ENCODE measurements at regions not wholly inside any gene's neighbourhood (a gene's known extent, or its start where the extent isn't known, plus 50 kb on each side); places are given as distances from the start of the nearest gene placed in this dataset.
A peak's percentile ranks its signal among the peaks of the same experiment; 100 is the strongest.

GRCh38 chr12:78390920-78391319 is 473.7 kb upstream of the SYT1 start:
- CTCF ChIA-PET, result no interaction called here
- Histone ChIP-seq H3K9me2 (replicated peaks; ENCODE audit: low read length) (no peaks in the 10 kb centered on the region), H4K20me1 (ENCODE audit: low read length) (no peaks in the 10 kb centered on the region), H3F3A (ENCODE audit: low read length, unreplicated experiment) (no peaks in the 10 kb centered on the region), H2AFZ (ENCODE audit: low read length) (no peak overlapping the region), H3K27me3 (ENCODE audit: low read length) (no peaks in the 10 kb centered on the region), H3K4me3 (ENCODE audit: low read length) (no peak overlapping the region), H3K9me3 (ENCODE audit: low read length) (no peaks in the 10 kb centered on the region), H3K4me1 (ENCODE audit: insufficient read depth, low read length) (no peaks in the 10 kb centered on the region), H3K36me3 (ENCODE audit: low read depth, low read length) (no peaks in the 10 kb centered on the region), H3K27ac (ENCODE audit: low read length) (no peak overlapping the region), H3K9ac (ENCODE audit: low read length) (no peak overlapping the region), H3K4me2 (ENCODE audit: low read length) (no peak overlapping the region), H3K79me2 (ENCODE audit: low read length) (no peaks in the 10 kb centered on the region)
- TF ChIP-seq EZH2 (IDR thresholded peaks at IDR 0.05; ENCODE audit: low read length, unreplicated experiment) (no peak), EZH2phosphoT487 (IDR thresholded peaks at IDR 0.05; ENCODE audit: borderline replicate concordance, low read length) (no peak)
- intact Hi-C loops (cut with micrococcal nuclease), result loop anchor here (5.0 kb wide), 2 partner anchors 616 to 781 kb away; no protein-coding TSS in a partner anchor
- ATAC-seq (no peak), DNase-seq (no peak)
- no TSS peak for BruUV-seq (replicated peaks)
- POLR2A ChIA-PET (ENCODE audit: unreplicated experiment), result no interaction called here

DNA sequence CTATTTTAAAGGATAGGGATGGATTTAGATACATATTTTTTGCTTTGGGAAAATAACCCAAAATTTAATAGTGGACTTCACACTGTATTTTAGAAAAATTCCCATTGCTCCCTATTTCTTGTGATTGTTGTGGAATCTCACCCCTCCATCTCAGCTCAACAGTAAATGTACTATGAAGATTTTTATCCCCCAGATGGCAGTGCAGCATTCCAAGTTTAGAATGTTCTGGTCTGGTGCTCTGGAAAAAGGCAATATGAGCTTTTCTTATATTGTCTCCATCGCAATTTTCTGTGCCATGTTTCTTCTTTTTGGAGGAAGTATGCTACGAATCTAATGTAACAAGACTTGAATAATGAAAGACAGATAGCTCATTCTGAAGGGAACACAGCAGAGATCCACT is 471.7 kb upstream of the SYT1 start:
- Histone ChIP-seq H3F3A (ENCODE audit: low read length, unreplicated experiment) (no peaks in the 10 kb centered on the region), H2AFZ (ENCODE audit: low read length) (no peak overlapping the region), H3K27ac (ENCODE audit: low read length) (no peak overlapping the region), H3K36me3 (ENCODE audit: low read depth, low read length) (no peaks in the 10 kb centered on the region), H3K4me3 (ENCODE audit: low read length) (no peak overlapping the region), H3K4me2 (ENCODE audit: low read length) (no peak overlapping the region), H3K9me2 (replicated peaks; ENCODE audit: low read length) (0 out of 2 replicates have a peak, but pooled peaks cover 4% of the 10 kb centered on the region), H3K9ac (ENCODE audit: low read length) (no peak overlapping the region), H3K79me2 (ENCODE audit: low read length) (no peaks in the 10 kb centered on the region), H3K9me3 (ENCODE audit: low read length) (no peaks in the 10 kb centered on the region), H3K27me3 (ENCODE audit: low read length) (no peaks in the 10 kb centered on the region), H4K20me1 (ENCODE audit: low read length) (no peaks in the 10 kb centered on the region), H3K4me1 (ENCODE audit: insufficient read depth, low read length) (0 out of 2 replicates have a peak, but pooled peaks cover under 1% of the 10 kb centered on the region)
- ChIA-PET CTCF (interaction anchor here (0.6 to 1.1 kb wide), 10 partner anchors 10 to 782 kb away, joined by 3 to 14 read pairs (median 4); partner anchors contain the start of gene SYT1), POLR2A (ENCODE audit: unreplicated experiment) (interaction anchor here (0.6 to 0.7 kb wide), 2 partner anchors 42 to 407 kb away, joined by 3 to 4 read pairs; no protein-coding TSS in a partner anchor)
- ATAC-seq (peak; percentile 62; the same call in 1 of the 2 replicates), DNase-seq (peak; percentile 56)
- no TSS peak for BruUV-seq (replicated peaks)
- intact Hi-C loops (cut with micrococcal nuclease), result loop anchor here (1.0 to 5.0 kb wide), 4 partner anchors 170 to 779 kb away; no protein-coding TSS in a partner anchor
- TF ChIP-seq, protein P1, sequence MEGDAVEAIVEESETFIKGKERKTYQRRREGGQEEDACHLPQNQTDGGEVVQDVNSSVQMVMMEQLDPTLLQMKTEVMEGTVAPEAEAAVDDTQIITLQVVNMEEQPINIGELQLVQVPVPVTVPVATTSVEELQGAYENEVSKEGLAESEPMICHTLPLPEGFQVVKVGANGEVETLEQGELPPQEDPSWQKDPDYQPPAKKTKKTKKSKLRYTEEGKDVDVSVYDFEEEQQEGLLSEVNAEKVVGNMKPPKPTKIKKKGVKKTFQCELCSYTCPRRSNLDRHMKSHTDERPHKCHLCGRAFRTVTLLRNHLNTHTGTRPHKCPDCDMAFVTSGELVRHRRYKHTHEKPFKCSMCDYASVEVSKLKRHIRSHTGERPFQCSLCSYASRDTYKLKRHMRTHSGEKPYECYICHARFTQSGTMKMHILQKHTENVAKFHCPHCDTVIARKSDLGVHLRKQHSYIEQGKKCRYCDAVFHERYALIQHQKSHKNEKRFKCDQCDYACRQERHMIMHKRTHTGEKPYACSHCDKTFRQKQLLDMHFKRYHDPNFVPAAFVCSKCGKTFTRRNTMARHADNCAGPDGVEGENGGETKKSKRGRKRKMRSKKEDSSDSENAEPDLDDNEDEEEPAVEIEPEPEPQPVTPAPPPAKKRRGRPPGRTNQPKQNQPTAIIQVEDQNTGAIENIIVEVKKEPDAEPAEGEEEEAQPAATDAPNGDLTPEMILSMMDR (conservative IDR thresholded peaks at IDR 0.05; ENCODE audit: low read depth, low read length), result peak; percentile 63
- TF ChIP-seq EZH2 (IDR thresholded peaks at IDR 0.05; ENCODE audit: low read length, unreplicated experiment), result no peak
- no peak for TF ChIP-seq EZH2phosphoT487 (IDR thresholded peaks at IDR 0.05; ENCODE audit: borderline replicate concordance, low read length)

DNA sequence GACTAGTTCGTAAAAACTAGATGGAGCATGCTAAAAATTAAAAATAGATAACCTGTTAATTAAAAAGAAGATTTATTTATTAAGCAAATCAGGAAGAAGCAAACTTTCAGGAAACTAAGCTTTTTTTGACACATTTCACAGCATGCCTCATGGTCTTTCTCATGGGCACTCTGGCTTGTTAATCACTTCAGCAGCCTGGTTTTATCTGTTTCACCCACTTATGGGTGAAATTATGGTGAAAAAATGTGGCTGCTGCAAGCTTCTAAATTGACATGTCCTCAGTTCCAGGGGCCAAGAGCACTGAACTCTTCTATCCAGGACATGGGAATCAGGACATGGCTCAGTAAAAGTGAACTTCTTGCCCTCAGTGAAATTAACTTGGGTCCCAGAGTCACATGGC is 468.6 kb upstream of the SYT1 start:
- no peaks in the 10 kb centered on the region for H4K20me1 ChIP-seq (ENCODE audit: low read length)
- H3K4me3 ChIP-seq (ENCODE audit: low read length), result no peak overlapping the region
- H3K9ac ChIP-seq (ENCODE audit: low read length), result no peak overlapping the region
- H3F3A ChIP-seq (ENCODE audit: low read length, unreplicated experiment), result peaks cover 5% of the 10 kb centered on the region
- H2AFZ ChIP-seq (ENCODE audit: low read length), result no peak overlapping the region
- 0 out of 2 replicates have a peak, but pooled peaks cover 4% of the 10 kb centered on the region for H3K9me2 ChIP-seq (replicated peaks; ENCODE audit: low read length)
- CTCF ChIA-PET, result no interaction called here
- H3K79me2 ChIP-seq (ENCODE audit: low read length), result no peaks in the 10 kb centered on the region
- peaks cover 16% of the 10 kb centered on the region for H3K4me1 ChIP-seq (ENCODE audit: insufficient read depth, low read length)
- TF ChIP-seq EZH2phosphoT487 (IDR thresholded peaks at IDR 0.05; ENCODE audit: borderline replicate concordance, low read length) (no peak), EZH2 (IDR thresholded peaks at IDR 0.05; ENCODE audit: low read length, unreplicated experiment) (no peak)
- TF ChIP-seq, protein P1 (conservative IDR thresholded peaks at IDR 0.05; ENCODE audit: low read depth, low read length), result no peak
- H3K36me3 ChIP-seq (ENCODE audit: low read depth, low read length), result no peaks in the 10 kb centered on the region
- no peak overlapping the region for H3K4me2 ChIP-seq (ENCODE audit: low read length)
- intact Hi-C loops (cut with micrococcal nuclease), result loop anchor here (5.0 kb wide), 1 partner anchor 466 kb away; the partner anchor contains the start of gene SYT1
- no TSS peak for BruUV-seq (replicated peaks)
- DNase-seq (no peak), ATAC-seq (no peak)
- H3K27ac ChIP-seq (ENCODE audit: low read length), result no peak overlapping the region
- H3K27me3 ChIP-seq (ENCODE audit: low read length), result no peaks in the 10 kb centered on the region
- H3K9me3 ChIP-seq (ENCODE audit: low read length), result no peaks in the 10 kb centered on the region
- POLR2A ChIA-PET (ENCODE audit: unreplicated experiment), result no interaction called here
